Stomach smooth muscle (tissue), 2 donors: ENCODE measurements at regions not wholly inside any gene's neighbourhood (a gene's known extent, or its start where the extent isn't known, plus 50 kb on each side); places are given as distances from the start of the nearest gene placed in this dataset.
"Not testable (repeated sequence)": the region's sequence is repeated elsewhere in the genome, so short reads cannot be mapped to it uniquely, and the experiment has no call there.

Experiments used
- H3K27ac ChIP-seq: one replicate; pipeline ENCODE4 v1.7.0; 2013; ENCODE audit warnings: mild to moderate bottlenecking, low read length, inconsistent platforms
- H3K27me3 ChIP-seq, 2 donors: one replicate each; pipeline ENCODE4 v1.7.0; 2013; ENCODE audit warnings: low read length in 2 of 2; ENCODE audit not compliant: insufficient read depth in 2 of 2, control insufficient read depth in 1 of 2
- H3K36me3 ChIP-seq, 2 donors: one replicate each; pipeline ENCODE4 v1.7.0; 2013; ENCODE audit warnings: low read length in 2 of 2; ENCODE audit not compliant: control insufficient read depth in 2 of 2, insufficient read depth in 2 of 2
- H3K4me1 ChIP-seq: one replicate; pipeline ENCODE4 v1.7.0; 2013; ENCODE audit warnings: low read length; ENCODE audit not compliant: control insufficient read depth, insufficient read depth
- H3K4me3 ChIP-seq, 2 donors: one replicate each; pipeline ENCODE4 v1.7.0; 2013; ENCODE audit warnings: low read length in 2 of 2
- H3K9ac ChIP-seq, 2 donors: one replicate each; pipeline ENCODE4 v1.7.0; 2013; ENCODE audit warnings: low read length in 2 of 2, mild to moderate bottlenecking in 1 of 2
- H3K9me3 ChIP-seq, 2 donors: one replicate each; pipeline ENCODE4 v1.7.0; 2013; ENCODE audit warnings: low read length in 2 of 2; ENCODE audit not compliant: control insufficient read depth in 2 of 2
- donor health status: healthy.
- donor health status: Pancreatic carcinoma.

DNA sequence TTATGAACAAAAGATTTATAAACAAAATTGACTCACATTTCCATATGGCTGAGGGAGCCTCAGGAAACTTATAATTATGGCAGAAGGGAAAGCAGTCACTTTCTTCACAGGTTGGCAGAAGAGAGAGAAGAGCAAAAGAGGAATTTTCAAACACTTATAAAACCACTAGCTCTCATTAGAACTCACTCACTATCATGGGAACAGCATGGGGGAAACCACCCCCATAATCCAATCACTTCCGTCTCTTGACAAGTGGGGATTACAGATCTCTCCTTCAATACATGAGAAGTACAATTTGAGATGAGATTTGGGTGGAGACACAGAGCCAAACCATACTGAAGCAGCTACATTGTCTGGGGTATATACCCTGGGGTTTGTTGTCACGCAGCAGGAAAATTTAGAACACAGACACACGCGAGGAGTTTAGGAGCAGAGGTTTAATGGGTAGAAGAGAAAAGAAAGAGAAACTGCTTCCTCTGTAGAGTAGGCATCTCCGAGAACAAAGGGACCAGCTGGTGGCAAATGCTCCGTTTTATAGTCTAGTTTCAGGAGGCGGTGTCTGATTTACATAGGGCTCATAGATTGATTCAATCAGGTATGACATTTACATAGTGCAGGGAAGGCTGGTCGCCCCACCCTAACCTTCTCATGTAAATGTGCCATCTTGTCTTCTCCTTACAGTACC lies 2277.7 kb upstream of the AGA start:
- H3K9ac ChIP-seq, result no peak overlapping the region
- H3K9me3 ChIP-seq, result no peaks in the 10 kb centered on the region
- H3K27me3 ChIP-seq, result no peaks in the 10 kb centered on the region
- H3K4me1 ChIP-seq, result no peaks in the 10 kb centered on the region
- no peak overlapping the region for H3K4me3 ChIP-seq
- H3K27ac ChIP-seq, result no peak overlapping the region
- H3K36me3 ChIP-seq, result no peaks in the 10 kb centered on the region

DNA sequence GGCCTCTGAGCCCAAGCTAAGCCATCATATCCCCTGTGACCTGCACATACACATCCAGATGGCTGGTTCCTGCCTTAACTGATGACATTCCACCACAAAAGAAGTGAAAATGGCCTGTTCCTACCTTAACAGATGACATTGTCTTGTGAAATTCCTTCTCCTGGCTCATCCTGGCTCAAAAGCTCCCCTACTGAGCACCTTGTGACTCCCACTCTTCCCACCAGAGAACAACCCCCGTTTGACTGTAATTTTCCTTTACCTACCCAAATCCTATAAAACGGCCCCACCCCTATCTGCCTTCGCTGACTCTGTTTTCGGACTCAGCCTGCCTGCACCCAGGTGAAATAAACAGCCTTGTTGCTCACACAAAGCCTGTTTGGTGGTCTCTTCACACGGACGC lies 2284.3 kb upstream of the AGA start:
- H3K27me3 ChIP-seq, H3K9me3 ChIP-seq, H3K36me3 ChIP-seq, H3K4me3 ChIP-seq, H3K9ac ChIP-seq, H3K4me1 ChIP-seq, H3K27ac ChIP-seq: not testable (repeated sequence)

DNA sequence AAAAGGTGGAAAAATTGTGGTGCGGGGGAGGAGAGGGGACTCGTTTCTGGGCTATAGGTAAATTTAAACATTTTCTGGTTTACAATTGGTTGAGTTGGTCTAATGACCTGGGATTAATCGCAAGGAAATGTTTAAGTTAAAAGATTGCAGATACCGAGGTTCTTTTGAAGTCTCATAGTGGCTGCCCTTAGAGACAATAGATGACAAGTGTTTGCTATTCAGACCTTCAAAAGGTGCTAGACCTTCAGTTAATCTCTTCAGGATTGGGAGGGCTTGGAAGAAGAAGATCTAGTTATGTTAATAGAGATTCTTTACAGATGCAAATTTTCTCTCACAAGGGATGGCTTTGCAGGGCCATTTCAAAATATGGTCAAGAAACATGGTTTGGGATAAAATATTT lies 2286.1 kb upstream of the AGA start:
- Histone ChIP-seq H3K4me3 (no peak overlapping the region), H3K4me1 (no peaks in the 10 kb centered on the region), H3K27me3 (no peaks in the 10 kb centered on the region), H3K27ac (no peak overlapping the region), H3K9ac (no peak overlapping the region), H3K9me3 (no peaks in the 10 kb centered on the region), H3K36me3 (no peaks in the 10 kb centered on the region)

DNA sequence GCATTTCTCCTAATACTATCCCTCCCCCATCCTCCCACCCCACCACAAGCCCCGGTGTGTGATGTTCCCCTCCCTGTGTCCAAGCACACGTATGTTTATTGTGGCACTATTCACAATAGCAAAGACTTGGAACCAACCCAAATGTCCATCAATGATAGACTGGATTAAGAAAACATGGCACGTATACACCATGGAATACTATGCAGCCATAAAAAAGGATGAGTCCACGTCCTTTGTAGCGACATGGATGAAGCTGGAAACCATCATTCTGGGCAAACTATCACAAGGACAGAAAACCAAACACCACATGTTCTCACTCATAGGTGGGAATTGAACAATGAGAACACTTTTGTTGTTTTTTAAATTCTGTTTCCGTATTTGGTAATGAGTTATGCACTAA lies 2294.6 kb upstream of the AGA start:
- not testable (repeated sequence) for H3K27ac ChIP-seq, H3K36me3 ChIP-seq, H3K9ac ChIP-seq, H3K4me3 ChIP-seq, H3K27me3 ChIP-seq, H3K4me1 ChIP-seq, H3K9me3 ChIP-seq

DNA sequence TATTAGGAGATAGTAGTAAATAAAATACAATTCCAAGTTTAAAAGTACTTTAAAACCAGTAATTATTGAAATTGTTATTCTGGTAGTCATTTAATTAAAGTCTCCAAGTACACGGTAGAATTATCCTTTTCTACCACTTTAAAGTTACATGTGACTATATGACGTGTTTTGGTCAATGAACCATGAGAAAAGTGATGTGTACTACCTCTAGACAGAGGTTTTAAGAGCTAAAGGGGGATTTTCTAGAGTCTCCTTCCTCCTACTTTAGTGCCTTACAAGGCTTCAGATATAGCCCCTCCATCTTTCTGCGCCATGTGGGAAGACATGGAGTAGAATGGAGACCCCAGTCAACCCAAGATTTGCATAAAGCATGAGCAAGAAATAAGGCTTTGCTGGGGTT lies 2296.6 kb upstream of the AGA start:
- Histone ChIP-seq H3K9me3 (no peaks in the 10 kb centered on the region), H3K27me3 (no peaks in the 10 kb centered on the region), H3K36me3 (no peaks in the 10 kb centered on the region), H3K9ac (no peak overlapping the region), H3K4me1 (no peaks in the 10 kb centered on the region), H3K4me3 (no peak overlapping the region), H3K27ac (no peak overlapping the region)

DNA sequence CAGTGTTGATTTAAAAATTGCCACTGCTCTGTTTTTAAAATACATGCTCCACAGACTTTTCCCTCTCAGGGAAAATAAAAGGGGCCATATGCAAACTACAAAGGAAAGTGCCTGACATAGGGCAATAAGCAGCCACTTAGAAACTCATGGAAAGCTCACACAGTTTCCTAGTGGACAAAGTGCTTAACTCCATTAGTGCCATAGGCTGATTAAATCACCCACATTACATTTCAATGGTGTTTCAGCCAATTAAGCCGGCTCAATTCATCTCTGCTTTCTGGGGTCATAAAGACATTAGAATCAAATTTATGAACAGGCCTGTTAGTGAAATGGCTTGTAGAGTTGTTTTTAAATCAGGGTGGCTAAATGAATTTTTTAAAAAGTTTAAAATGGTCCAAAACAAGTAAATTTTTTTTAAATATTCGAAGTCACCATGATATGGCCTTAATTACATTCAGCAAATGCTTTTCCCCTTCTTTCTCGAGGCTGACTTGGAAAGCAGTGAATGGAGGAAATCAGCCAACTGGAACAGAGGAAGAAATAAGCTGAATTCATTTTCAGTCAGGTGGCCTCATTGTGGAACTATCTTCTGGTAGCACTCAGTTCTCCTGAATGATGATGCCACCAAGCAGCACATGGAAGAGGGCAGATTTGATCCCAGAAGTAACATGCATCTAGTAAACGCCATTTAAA lies 2305.1 kb upstream of the AGA start:
- H3K9me3 ChIP-seq, result no peaks in the 10 kb centered on the region
- H3K27me3 ChIP-seq, result no peaks in the 10 kb centered on the region
- no peaks in the 10 kb centered on the region for H3K4me1 ChIP-seq
- H3K4me3 ChIP-seq, result no peak overlapping the region
- no peak overlapping the region for H3K27ac ChIP-seq
- no peak overlapping the region for H3K9ac ChIP-seq
- no peaks in the 10 kb centered on the region for H3K36me3 ChIP-seq

DNA sequence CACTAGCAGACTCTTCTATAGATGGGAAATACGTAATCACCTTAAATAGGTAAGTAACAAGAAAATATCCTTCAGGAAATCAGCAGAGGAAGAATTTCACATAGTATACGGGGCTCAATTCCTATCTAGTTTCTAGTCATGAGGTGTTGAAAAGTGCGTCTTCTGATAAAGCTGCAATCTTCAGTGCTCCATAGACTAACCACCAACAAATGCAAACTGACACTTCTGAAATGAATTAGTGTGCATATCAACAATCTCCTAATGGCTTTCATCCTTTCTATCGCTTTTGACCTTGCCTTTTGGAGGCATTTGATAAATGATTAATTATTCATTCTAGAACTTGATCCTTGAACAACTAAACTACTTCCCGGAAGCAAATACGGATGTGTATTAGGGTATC lies 2306.6 kb upstream of the AGA start:
- Histone ChIP-seq H3K4me3 (no peak overlapping the region), H3K27me3 (no peaks in the 10 kb centered on the region), H3K36me3 (no peaks in the 10 kb centered on the region), H3K9ac (no peak overlapping the region), H3K27ac (no peak overlapping the region), H3K4me1 (no peaks in the 10 kb centered on the region), H3K9me3 (no peaks in the 10 kb centered on the region)

DNA sequence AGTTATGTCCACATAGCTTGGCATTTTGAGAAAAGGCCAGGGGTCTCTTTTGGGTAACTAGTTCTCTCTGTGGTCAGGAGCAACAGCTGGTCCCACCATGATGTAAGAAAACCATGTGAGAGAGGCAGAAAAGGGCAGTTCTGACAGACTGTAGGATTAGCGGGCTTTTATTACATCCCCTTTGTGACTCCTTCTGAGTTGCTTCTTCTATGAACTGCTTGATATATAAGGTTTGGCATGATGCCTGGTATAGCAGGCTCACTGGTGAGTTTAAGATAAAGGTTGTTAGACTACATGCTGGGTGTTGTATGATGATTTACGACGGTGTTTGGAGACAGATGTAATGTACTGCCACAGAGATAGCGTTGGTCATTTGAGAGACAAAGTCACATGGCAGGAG lies 2308.1 kb upstream of the AGA start:
- no peak overlapping the region for H3K27ac ChIP-seq
- no peak overlapping the region for H3K4me3 ChIP-seq
- H3K9me3 ChIP-seq, result no peaks in the 10 kb centered on the region
- H3K9ac ChIP-seq, result no peak overlapping the region
- no peaks in the 10 kb centered on the region for H3K36me3 ChIP-seq
- H3K27me3 ChIP-seq, result no peaks in the 10 kb centered on the region
- no peaks in the 10 kb centered on the region for H3K4me1 ChIP-seq

DNA sequence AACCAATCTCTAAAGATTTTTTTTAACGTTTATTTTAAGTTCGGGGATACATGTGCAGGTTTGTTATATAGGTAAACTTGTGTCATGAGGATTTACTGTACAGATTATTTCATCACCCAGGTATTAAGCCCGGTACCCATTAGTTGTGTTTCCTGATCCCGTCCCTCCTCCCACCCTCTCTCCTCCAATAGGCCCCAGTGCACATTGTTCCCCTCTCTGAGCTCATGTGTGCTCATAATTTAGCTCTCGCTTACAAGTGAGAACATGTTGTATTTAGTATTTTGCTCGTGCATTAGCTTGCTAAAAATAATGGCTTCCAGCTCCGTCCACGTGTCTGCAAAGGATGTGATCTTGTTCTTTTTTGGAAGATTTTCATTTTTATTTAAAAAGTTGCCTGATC lies 2309.4 kb upstream of the AGA start:
- H3K36me3 ChIP-seq, result no peaks in the 10 kb centered on the region
- no peak overlapping the region for H3K9ac ChIP-seq
- H3K27me3 ChIP-seq, result no peaks in the 10 kb centered on the region
- no peak overlapping the region for H3K4me3 ChIP-seq
- no peak overlapping the region for H3K27ac ChIP-seq
- H3K4me1 ChIP-seq, result no peaks in the 10 kb centered on the region
- no peaks in the 10 kb centered on the region for H3K9me3 ChIP-seq

DNA sequence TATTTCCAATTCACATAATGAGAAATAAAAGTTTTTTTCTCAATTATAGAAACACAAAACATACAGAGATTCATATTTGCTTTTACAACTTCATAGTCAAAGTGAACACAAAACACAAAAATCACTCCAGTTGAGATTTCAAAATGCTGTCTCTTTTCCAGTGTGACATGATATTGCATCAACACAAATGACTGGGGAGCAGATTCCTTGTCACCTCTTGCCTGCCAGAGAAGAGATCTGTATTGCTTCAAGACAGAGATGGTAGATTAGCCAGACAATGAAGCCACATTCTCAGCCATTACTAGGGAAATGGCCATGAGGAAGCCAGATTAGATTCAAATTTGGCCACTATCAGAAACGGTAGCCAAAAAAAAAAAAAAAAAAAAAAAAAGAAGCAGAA lies 2313.1 kb upstream of the AGA start:
- H3K4me1 ChIP-seq, result no peaks in the 10 kb centered on the region
- no peaks in the 10 kb centered on the region for H3K27me3 ChIP-seq
- H3K4me3 ChIP-seq, result no peak overlapping the region
- H3K9me3 ChIP-seq, result no peaks in the 10 kb centered on the region
- H3K9ac ChIP-seq, result no peak overlapping the region
- H3K27ac ChIP-seq, result no peak overlapping the region
- no peaks in the 10 kb centered on the region for H3K36me3 ChIP-seq

DNA sequence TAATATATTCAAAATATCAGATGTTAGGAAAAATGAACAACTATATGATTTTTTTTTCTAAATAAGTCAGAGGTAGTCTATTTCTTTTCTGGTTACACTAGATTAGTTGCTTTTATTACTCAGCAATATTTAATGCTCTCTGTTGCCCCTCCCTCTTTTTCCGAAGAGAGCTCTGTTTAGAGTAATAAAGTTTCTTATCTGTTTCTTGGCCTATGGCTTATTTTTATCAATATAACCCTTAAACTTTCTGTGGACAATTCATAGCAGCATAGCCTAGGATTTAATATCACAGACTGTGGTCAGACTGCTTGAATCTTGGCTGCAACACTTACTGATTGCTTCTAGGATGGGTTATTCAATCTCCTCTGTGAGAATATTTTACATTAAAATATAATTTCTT lies 2315.4 kb upstream of the AGA start:
- Histone ChIP-seq H3K4me1 (no peaks in the 10 kb centered on the region), H3K27me3 (no peaks in the 10 kb centered on the region), H3K27ac (no peak overlapping the region), H3K9ac (no peak overlapping the region), H3K36me3 (no peaks in the 10 kb centered on the region), H3K4me3 (no peak overlapping the region), H3K9me3 (no peaks in the 10 kb centered on the region)
